ENCODE measurements at regions not wholly inside any gene's neighbourhood (a gene's known extent, or its start where the extent isn't known, plus 50 kb on each side); places are given as distances from the start of the nearest gene placed in this dataset.

- no peaks in the 10 kb centered on the region for H3K27me3 ChIP-seq (ENCODE audit: control insufficient read depth, insufficient read depth, low read length)
- no peak overlapping the region for H3K9ac ChIP-seq (ENCODE audit: low read length)
- H3K4me1 ChIP-seq (ENCODE audit: control insufficient read depth, insufficient read depth, low read length): no peaks in the 10 kb centered on the region
- H3K27ac ChIP-seq (ENCODE audit: low read depth, low read length): no peak overlapping the region
- H3K4me3 ChIP-seq (ENCODE audit: low read length): no peak overlapping the region
- no peaks in the 10 kb centered on the region for H3K36me3 ChIP-seq (ENCODE audit: control insufficient read depth, insufficient read depth, low read length)
Measured at GRCh38 chr11:90779098-90779497, 556.2 kb upstream of the CHORDC1 start.

- Histone ChIP-seq H3K9ac (ENCODE audit: low read length) (no peak overlapping the region), H3K4me1 (ENCODE audit: control insufficient read depth, insufficient read depth, low read length) (no peaks in the 10 kb centered on the region), H3K27ac (ENCODE audit: low read depth, low read length) (no peak overlapping the region), H3K36me3 (ENCODE audit: control insufficient read depth, insufficient read depth, low read length) (no peaks in the 10 kb centered on the region), H3K4me3 (ENCODE audit: low read length) (no peak overlapping the region), H3K27me3 (ENCODE audit: control insufficient read depth, insufficient read depth, low read length) (no peaks in the 10 kb centered on the region)
Measured at GRCh38 chr11:90775567-90776165, 552.8 kb upstream of the CHORDC1 start.

DNA sequence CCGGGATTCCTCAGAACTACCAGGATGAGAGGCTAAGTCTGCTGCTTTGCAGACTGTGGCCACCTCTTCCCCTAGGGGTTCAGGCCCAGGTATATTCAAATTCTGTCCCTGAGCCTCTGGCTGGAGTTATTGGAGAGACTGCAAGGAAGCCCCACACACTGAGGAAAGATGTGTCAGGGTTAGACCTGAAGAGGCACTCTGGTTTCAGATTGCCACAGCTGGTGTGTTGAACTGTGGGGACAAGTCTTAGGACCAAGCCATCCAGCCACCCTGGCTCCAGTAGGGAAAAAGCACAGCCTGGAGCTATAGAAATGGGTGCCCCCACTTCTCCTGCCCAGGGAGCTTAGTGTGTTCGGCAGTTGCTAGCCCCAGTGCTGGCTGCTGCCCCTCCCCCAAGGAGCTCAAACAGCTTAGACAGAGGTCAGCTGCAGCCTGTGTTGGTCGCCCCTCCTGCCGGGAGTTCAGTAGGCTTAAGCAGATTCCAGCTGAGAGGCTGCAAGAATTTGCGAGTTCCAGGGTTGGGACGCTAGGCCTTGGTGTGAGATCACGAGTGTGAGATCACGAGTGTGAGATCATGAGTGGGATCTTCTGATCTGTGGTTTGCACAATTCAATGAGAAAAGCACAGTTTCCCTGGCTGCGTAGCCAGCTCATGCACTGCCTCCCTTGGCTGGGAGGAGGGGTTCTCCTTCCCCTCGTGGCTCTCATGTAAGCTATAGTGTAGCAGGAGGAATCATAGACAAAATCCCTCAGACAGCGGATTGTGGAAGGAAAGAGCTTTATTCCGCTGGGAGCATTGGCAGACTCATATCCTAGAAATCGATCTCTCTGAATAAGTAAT, 552.1 kb upstream of the CHORDC1 start:
- H3K9ac ChIP-seq (ENCODE audit: low read length): no peak overlapping the region

GRCh38 chr11:90770007-90770406, 547.2 kb upstream of the CHORDC1 start:
- Histone ChIP-seq H3K4me1 (ENCODE audit: control insufficient read depth, insufficient read depth, low read length) (no peaks in the 10 kb centered on the region), H3K36me3 (ENCODE audit: control insufficient read depth, insufficient read depth, low read length) (no peaks in the 10 kb centered on the region), H3K9ac (ENCODE audit: low read length) (no peak overlapping the region), H3K4me3 (ENCODE audit: low read length) (no peak overlapping the region), H3K27me3 (ENCODE audit: control insufficient read depth, insufficient read depth, low read length) (no peaks in the 10 kb centered on the region), H3K27ac (ENCODE audit: low read depth, low read length) (no peak overlapping the region)

More for the DNA sequence above, 552.1 kb upstream of the CHORDC1 start:
- Histone ChIP-seq H3K36me3 (ENCODE audit: control insufficient read depth, insufficient read depth, low read length) (no peaks in the 10 kb centered on the region), H3K27me3 (ENCODE audit: control insufficient read depth, insufficient read depth, low read length) (no peaks in the 10 kb centered on the region), H3K27ac (ENCODE audit: low read depth, low read length) (no peak overlapping the region), H3K4me3 (ENCODE audit: low read length) (no peak overlapping the region), H3K4me1 (ENCODE audit: control insufficient read depth, insufficient read depth, low read length) (no peaks in the 10 kb centered on the region)

- Histone ChIP-seq H3K27ac (ENCODE audit: low read depth, low read length) (no peak overlapping the region), H3K36me3 (ENCODE audit: control insufficient read depth, insufficient read depth, low read length) (no peaks in the 10 kb centered on the region), H3K27me3 (ENCODE audit: control insufficient read depth, insufficient read depth, low read length) (no peaks in the 10 kb centered on the region), H3K4me1 (ENCODE audit: control insufficient read depth, insufficient read depth, low read length) (no peaks in the 10 kb centered on the region), H3K4me3 (ENCODE audit: low read length) (no peak overlapping the region), H3K9ac (ENCODE audit: low read length) (no peak overlapping the region)
Measured at GRCh38 chr11:90766121-90766520, 543.3 kb upstream of the CHORDC1 start.

- Histone ChIP-seq H3K27me3 (ENCODE audit: control insufficient read depth, insufficient read depth, low read length) (no peaks in the 10 kb centered on the region), H3K4me1 (ENCODE audit: control insufficient read depth, insufficient read depth, low read length) (no peaks in the 10 kb centered on the region), H3K9ac (ENCODE audit: low read length) (no peak overlapping the region)
Measured at GRCh38 chr11:90764691-90765090, 541.8 kb upstream of the CHORDC1 start.

DNA sequence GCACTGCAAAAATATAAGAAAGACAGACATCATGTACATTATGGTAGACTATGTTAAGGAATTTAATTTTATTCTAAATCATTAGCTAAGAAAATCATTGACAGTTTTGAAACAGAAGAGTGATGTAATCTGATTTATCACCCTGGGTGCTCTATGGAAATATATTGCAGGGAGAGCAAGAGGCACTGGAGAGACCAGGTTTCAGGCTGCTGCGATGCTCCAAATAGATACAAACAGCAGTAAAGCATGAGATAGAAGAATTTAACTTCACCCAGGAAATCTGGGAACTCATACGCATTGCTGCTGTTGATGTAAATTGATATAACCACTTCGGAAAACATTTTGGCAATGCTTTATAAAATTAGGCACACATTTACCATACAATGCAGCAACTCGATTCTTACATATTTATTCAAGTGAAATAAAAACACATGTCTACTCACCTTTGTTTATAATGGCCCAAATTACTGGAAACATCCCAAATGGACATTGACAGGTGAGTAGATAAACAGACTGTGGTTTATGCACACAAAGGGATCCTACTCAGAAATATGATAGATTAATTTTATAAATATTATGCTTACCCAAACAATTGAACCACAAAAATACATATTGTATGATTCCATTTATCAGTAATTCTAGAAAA, 535.1 kb upstream of the CHORDC1 start:
- no peaks in the 10 kb centered on the region for H3K4me1 ChIP-seq (ENCODE audit: control insufficient read depth, insufficient read depth, low read length)
- no peaks in the 10 kb centered on the region for H3K36me3 ChIP-seq (ENCODE audit: control insufficient read depth, insufficient read depth, low read length)
- H3K4me3 ChIP-seq (ENCODE audit: low read length): no peak overlapping the region
- no peaks in the 10 kb centered on the region for H3K27me3 ChIP-seq (ENCODE audit: control insufficient read depth, insufficient read depth, low read length)
- H3K9ac ChIP-seq (ENCODE audit: low read length): no peak overlapping the region
- H3K27ac ChIP-seq (ENCODE audit: low read depth, low read length): no peak overlapping the region

More at GRCh38 chr11:90764691-90765090, 541.8 kb upstream of the CHORDC1 start:
- Histone ChIP-seq H3K27ac (ENCODE audit: low read depth, low read length) (no peak overlapping the region), H3K4me3 (ENCODE audit: low read length) (no peak overlapping the region), H3K36me3 (ENCODE audit: control insufficient read depth, insufficient read depth, low read length) (no peaks in the 10 kb centered on the region)

GRCh38 chr11:90756617-90757016, 533.8 kb upstream of the CHORDC1 start:
- Histone ChIP-seq H3K4me1 (ENCODE audit: control insufficient read depth, insufficient read depth, low read length) (no peaks in the 10 kb centered on the region), H3K27ac (ENCODE audit: low read depth, low read length) (no peak overlapping the region), H3K36me3 (ENCODE audit: control insufficient read depth, insufficient read depth, low read length) (no peaks in the 10 kb centered on the region), H3K9ac (ENCODE audit: low read length) (no peak overlapping the region), H3K27me3 (ENCODE audit: control insufficient read depth, insufficient read depth, low read length) (no peaks in the 10 kb centered on the region), H3K4me3 (ENCODE audit: low read length) (no peak overlapping the region)

GRCh38 chr11:90753546-90753945, 530.7 kb upstream of the CHORDC1 start:
- H3K36me3 ChIP-seq (ENCODE audit: control insufficient read depth, insufficient read depth, low read length): no peaks in the 10 kb centered on the region

GRCh38 chr11:90747057-90747456, 524.2 kb upstream of the CHORDC1 start:
- H3K9ac ChIP-seq (ENCODE audit: low read length): no peak overlapping the region
- no peak overlapping the region for H3K4me3 ChIP-seq (ENCODE audit: low read length)
- H3K4me1 ChIP-seq (ENCODE audit: control insufficient read depth, insufficient read depth, low read length): no peaks in the 10 kb centered on the region
- no peaks in the 10 kb centered on the region for H3K36me3 ChIP-seq (ENCODE audit: control insufficient read depth, insufficient read depth, low read length)
- H3K27ac ChIP-seq (ENCODE audit: low read depth, low read length): no peak overlapping the region
- H3K27me3 ChIP-seq (ENCODE audit: control insufficient read depth, insufficient read depth, low read length): no peaks in the 10 kb centered on the region

More at GRCh38 chr11:90753546-90753945, 530.7 kb upstream of the CHORDC1 start:
- H3K9ac ChIP-seq (ENCODE audit: low read length): no peak overlapping the region
- H3K27ac ChIP-seq (ENCODE audit: low read depth, low read length): no peak overlapping the region
- no peak overlapping the region for H3K4me3 ChIP-seq (ENCODE audit: low read length)
- H3K4me1 ChIP-seq (ENCODE audit: control insufficient read depth, insufficient read depth, low read length): no peaks in the 10 kb centered on the region
- H3K27me3 ChIP-seq (ENCODE audit: control insufficient read depth, insufficient read depth, low read length): no peaks in the 10 kb centered on the region

GRCh38 chr11:90744169-90744568, 521.3 kb upstream of the CHORDC1 start:
- Histone ChIP-seq H3K4me3 (ENCODE audit: low read length) (no peak overlapping the region), H3K27me3 (ENCODE audit: control insufficient read depth, insufficient read depth, low read length) (no peaks in the 10 kb centered on the region), H3K9ac (ENCODE audit: low read length) (no peak overlapping the region), H3K36me3 (ENCODE audit: control insufficient read depth, insufficient read depth, low read length) (no peaks in the 10 kb centered on the region), H3K27ac (ENCODE audit: low read depth, low read length) (no peak overlapping the region), H3K4me1 (ENCODE audit: control insufficient read depth, insufficient read depth, low read length) (no peaks in the 10 kb centered on the region)

- no peaks in the 10 kb centered on the region for H3K4me1 ChIP-seq (ENCODE audit: control insufficient read depth, insufficient read depth, low read length)
- no peaks in the 10 kb centered on the region for H3K27me3 ChIP-seq (ENCODE audit: control insufficient read depth, insufficient read depth, low read length)
- no peak overlapping the region for H3K9ac ChIP-seq (ENCODE audit: low read length)
- H3K36me3 ChIP-seq (ENCODE audit: control insufficient read depth, insufficient read depth, low read length): no peaks in the 10 kb centered on the region
- H3K4me3 ChIP-seq (ENCODE audit: low read length): no peak overlapping the region
- H3K27ac ChIP-seq (ENCODE audit: low read depth, low read length): no peak overlapping the region
Measured at GRCh38 chr11:90738799-90739198, 516.0 kb upstream of the CHORDC1 start.

All from rectal smooth muscle tissue (tissue), 1 donor.